ENCODE measurements at regions not wholly inside any gene's neighbourhood (a gene's known extent, or its start where the extent isn't known, plus 50 kb on each side); places are given as distances from the start of the nearest gene placed in this dataset.

DNA sequence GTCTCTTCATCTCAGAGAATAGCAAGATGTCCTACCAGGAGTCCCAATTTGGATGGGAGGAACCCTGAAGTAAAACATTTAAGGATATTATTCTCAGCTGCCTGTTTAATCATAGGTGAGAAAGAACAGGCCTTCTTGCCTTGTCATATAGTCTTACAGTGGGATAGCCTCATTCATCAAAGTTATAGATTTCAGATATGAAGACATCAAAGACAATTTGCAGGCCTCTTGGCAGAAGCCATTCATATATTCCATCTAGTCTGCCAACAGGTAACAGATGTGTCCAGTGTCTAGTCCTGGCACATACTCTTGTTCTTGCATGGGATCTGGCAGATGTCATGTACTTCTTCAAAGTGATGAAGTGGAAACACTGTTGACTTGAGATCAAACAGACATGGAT, 601.3 kb upstream of the GHITM start:
- TF ChIP-seq, protein P1, sequence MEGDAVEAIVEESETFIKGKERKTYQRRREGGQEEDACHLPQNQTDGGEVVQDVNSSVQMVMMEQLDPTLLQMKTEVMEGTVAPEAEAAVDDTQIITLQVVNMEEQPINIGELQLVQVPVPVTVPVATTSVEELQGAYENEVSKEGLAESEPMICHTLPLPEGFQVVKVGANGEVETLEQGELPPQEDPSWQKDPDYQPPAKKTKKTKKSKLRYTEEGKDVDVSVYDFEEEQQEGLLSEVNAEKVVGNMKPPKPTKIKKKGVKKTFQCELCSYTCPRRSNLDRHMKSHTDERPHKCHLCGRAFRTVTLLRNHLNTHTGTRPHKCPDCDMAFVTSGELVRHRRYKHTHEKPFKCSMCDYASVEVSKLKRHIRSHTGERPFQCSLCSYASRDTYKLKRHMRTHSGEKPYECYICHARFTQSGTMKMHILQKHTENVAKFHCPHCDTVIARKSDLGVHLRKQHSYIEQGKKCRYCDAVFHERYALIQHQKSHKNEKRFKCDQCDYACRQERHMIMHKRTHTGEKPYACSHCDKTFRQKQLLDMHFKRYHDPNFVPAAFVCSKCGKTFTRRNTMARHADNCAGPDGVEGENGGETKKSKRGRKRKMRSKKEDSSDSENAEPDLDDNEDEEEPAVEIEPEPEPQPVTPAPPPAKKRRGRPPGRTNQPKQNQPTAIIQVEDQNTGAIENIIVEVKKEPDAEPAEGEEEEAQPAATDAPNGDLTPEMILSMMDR (IDR thresholded peaks at IDR 0.05): no peak
- TF ChIP-seq POLR2AphosphoS5 (IDR thresholded peaks at IDR 0.05): no peak

Measured in prostate gland (tissue), 2 donors.